ENCODE measurements at regions not wholly inside any gene's neighbourhood (a gene's known extent, or its start where the extent isn't known, plus 50 kb on each side); places are given as distances from the start of the nearest gene placed in this dataset.

DNA sequence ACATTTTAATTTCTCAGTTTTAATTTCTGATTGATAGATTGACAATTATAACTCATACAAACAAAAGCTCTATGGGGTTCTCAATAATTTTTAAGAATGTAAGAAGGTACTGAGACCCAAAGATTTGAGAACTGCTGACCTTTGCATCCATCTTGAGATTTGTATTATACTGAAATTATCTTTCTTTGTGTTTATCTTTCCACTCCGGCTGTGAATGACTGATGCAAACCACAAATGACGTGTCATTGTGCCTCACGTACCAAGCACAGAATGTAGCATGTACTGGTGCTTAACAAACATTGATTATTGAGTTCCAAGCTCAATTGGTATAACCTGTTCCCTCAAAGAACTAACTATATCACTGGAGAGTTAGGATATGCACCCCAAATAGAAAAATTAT lies 152.1 kb upstream of the SMLR1 start:
- Histone ChIP-seq H3K4me1 (ENCODE audit: insufficient read depth, low read length) (peaks cover 9% of the 10 kb centered on the region), H3K4me3 (ENCODE audit: low read length in 2 of 2) (no peak overlapping the region), H3K27me3 (ENCODE audit: insufficient read depth, low read length) (no peaks in the 10 kb centered on the region), H3K9me3 (ENCODE audit: control insufficient read depth in 1 of 2, low read length in 2 of 2) (no peaks in the 10 kb centered on the region), H3K27ac (ENCODE audit: low read depth, low read length) (no peak overlapping the region), H3K36me3 (ENCODE audit: insufficient read depth, low read length) (no peaks in the 10 kb centered on the region)
- no peak overlapping the region for H3K4me3 Mint-ChIP-seq
- peak in 2 of 5 donors; percentile 9 for DNase-seq
- H3K27ac Mint-ChIP-seq: no peak overlapping the region
- H3K36me3 Mint-ChIP-seq: no peaks in the 10 kb centered on the region
- CTCF ChIA-PET (ENCODE audit: partially characterized antibody): interaction anchor here (0.8 kb wide), 1 partner anchor 9 kb away, joined by 3 read pairs; no protein-coding TSS in a partner anchor
- peaks cover 4 to 17% (median 9%) of the 10 kb centered on the region in 4 donors for H3K4me1 Mint-ChIP-seq
- peaks cover 2 to 27% (median 17%) of the 10 kb centered on the region in 8 donors for H3K9me3 Mint-ChIP-seq
- POLR2A ChIA-PET (ENCODE audit: partially characterized antibody): no interaction called here
- H3K27me3 Mint-ChIP-seq: no peaks in the 10 kb centered on the region
- intact Hi-C loops (cut with micrococcal nuclease): no loop called here

DNA sequence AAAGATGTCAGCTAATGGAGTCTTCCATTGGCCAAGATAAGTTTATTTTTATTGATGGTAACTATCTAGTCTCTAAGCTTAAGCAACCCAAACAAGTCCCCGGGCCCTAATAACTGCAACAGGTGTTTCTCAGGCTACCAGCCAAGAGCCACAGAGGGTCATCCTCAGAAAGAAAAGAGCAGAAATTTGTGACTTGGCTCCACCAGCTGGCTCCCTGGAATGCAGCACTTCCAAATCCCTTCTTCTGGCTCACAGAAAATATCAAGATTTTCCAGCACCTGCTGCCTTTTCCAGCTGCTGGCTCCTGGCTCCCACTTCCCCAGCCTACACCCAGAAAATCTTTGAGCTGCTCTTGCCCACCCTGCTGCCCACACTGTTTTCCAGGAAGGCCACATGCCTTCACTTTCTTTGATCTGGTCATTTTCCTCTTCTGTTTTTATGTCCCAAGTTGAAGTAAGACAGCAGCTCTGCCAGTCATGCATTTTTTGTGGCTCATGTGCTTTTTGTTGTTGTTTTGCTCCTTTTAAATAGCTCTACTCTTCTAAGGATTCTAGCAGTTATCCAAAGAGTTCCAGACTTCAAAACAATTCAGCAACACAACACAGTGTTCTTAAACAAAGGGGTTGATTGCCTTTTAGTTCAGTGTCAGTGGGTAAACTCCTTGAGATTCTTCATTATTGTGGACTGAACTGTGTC lies 151.0 kb upstream of the SMLR1 start:
- H3K27ac Mint-ChIP-seq: peak overlapping the region in 3 of 7 donors; percentile 5 to 65 (median 10)
- H3K4me3 Mint-ChIP-seq: peak overlapping the region in 1 of 8 donors; percentile 33

DNA sequence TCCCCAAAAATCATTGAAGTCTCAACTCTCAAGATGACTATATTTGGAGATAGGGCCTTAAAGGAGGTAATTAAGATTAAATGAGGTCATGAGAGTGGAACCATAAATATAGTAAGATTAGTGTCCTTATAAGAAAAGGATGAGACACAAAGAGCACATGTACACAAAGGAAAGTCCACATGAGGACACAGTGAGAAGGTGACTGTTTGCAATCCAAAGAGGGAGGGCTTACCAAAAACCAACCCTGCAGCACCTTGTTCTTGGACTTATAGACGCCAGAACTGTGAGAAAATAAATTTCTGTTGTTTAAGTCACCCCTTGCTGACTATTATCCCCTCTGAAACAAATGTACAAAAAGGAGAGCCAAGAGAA lies 150.4 kb upstream of the SMLR1 start:
- no peaks in the 10 kb centered on the region for H3K27me3 Mint-ChIP-seq

More for the DNA sequence above, 151.0 kb upstream of the SMLR1 start:
- no peaks in the 10 kb centered on the region for H3K9me3 ChIP-seq (ENCODE audit: control insufficient read depth in 1 of 2, low read length in 2 of 2)
- POLR2A ChIA-PET (ENCODE audit: partially characterized antibody): no interaction called here
- H3K4me1 ChIP-seq (ENCODE audit: insufficient read depth, low read length): peaks cover 9% of the 10 kb centered on the region
- Mint-ChIP-seq H3K4me1 (peaks cover 4 to 17% (median 9%) of the 10 kb centered on the region in 4 donors), H3K9me3 (peaks cover 2 to 27% (median 17%) of the 10 kb centered on the region in 8 donors), H3K36me3 (no peaks in the 10 kb centered on the region), H3K27me3 (no peaks in the 10 kb centered on the region)
- intact Hi-C loops (cut with micrococcal nuclease): no loop called here
- no peaks in the 10 kb centered on the region for H3K36me3 ChIP-seq (ENCODE audit: insufficient read depth, low read length)
- H3K4me3 ChIP-seq (ENCODE audit: low read length in 2 of 2): no peak overlapping the region
- no peaks in the 10 kb centered on the region for H3K27me3 ChIP-seq (ENCODE audit: insufficient read depth, low read length)
- H3K27ac ChIP-seq (ENCODE audit: low read depth, low read length): no peak overlapping the region
- CTCF ChIA-PET (ENCODE audit: partially characterized antibody): interaction anchor here (0.6 to 1.5 kb wide), 5 partner anchors 10 to 477 kb away, joined by 3 to 5 read pairs (median 3); no protein-coding TSS in a partner anchor
- no peak for DNase-seq

DNA sequence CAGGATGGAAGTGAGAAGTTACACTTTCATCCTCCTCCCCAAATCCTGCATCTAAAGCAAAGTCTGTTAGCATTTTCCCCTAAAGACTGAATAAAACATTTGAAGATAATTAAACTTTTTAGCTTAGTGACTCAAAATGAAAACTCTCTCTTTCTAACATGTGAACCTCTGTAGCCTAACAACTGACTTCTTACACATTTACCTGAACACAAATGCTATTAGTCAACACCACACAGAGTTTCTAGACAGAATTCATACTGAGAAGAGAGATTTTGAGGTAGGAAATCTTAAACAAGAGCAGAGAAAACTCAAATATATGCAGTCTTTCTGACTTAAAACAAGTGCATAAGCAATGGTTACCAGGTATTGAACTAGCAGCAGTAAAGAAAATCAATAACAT lies 149.9 kb upstream of the SMLR1 start:
- DNase-seq: no peak
- H3K9me3 ChIP-seq (ENCODE audit: control insufficient read depth in 1 of 2, low read length in 2 of 2): no peaks in the 10 kb centered on the region
- intact Hi-C loops (cut with micrococcal nuclease): no loop called here
- no peak overlapping the region for H3K27ac ChIP-seq (ENCODE audit: low read depth, low read length)
- H3K27me3 ChIP-seq (ENCODE audit: insufficient read depth, low read length): no peaks in the 10 kb centered on the region
- Mint-ChIP-seq H3K27me3 (no peaks in the 10 kb centered on the region), H3K4me1 (peaks cover 4 to 17% (median 9%) of the 10 kb centered on the region in 4 donors), H3K27ac (no peak overlapping the region), H3K4me3 (no peak overlapping the region), H3K36me3 (no peaks in the 10 kb centered on the region), H3K9me3 (peaks cover 2 to 27% (median 17%) of the 10 kb centered on the region in 8 donors)
- H3K4me3 ChIP-seq (ENCODE audit: low read length in 2 of 2): no peak overlapping the region
- ChIA-PET CTCF (ENCODE audit: partially characterized antibody) (no interaction called here), POLR2A (ENCODE audit: partially characterized antibody) (no interaction called here)
- H3K4me1 ChIP-seq (ENCODE audit: insufficient read depth, low read length): peaks cover 9% of the 10 kb centered on the region
- H3K36me3 ChIP-seq (ENCODE audit: insufficient read depth, low read length): no peaks in the 10 kb centered on the region

More for the DNA sequence above, 150.4 kb upstream of the SMLR1 start:
- Mint-ChIP-seq H3K4me3 (no peak overlapping the region), H3K9me3 (peaks cover 2 to 27% (median 17%) of the 10 kb centered on the region in 8 donors), H3K27ac (no peak overlapping the region), H3K4me1 (peaks cover 4 to 17% (median 9%) of the 10 kb centered on the region in 4 donors), H3K36me3 (no peaks in the 10 kb centered on the region)
- POLR2A ChIA-PET (ENCODE audit: partially characterized antibody): no interaction called here
- no peaks in the 10 kb centered on the region for H3K27me3 ChIP-seq (ENCODE audit: insufficient read depth, low read length)
- peaks cover 9% of the 10 kb centered on the region for H3K4me1 ChIP-seq (ENCODE audit: insufficient read depth, low read length)
- CTCF ChIA-PET (ENCODE audit: partially characterized antibody): interaction anchor here (1.5 kb wide), 1 partner anchor 295 kb away, joined by 5 read pairs; no protein-coding TSS in a partner anchor
- H3K4me3 ChIP-seq (ENCODE audit: low read length in 2 of 2): no peak overlapping the region
- no peaks in the 10 kb centered on the region for H3K36me3 ChIP-seq (ENCODE audit: insufficient read depth, low read length)
- H3K9me3 ChIP-seq (ENCODE audit: control insufficient read depth in 1 of 2, low read length in 2 of 2): no peaks in the 10 kb centered on the region
- H3K27ac ChIP-seq (ENCODE audit: low read depth, low read length): no peak overlapping the region
- intact Hi-C loops (cut with micrococcal nuclease): no loop called here
- no peak for DNase-seq

DNA sequence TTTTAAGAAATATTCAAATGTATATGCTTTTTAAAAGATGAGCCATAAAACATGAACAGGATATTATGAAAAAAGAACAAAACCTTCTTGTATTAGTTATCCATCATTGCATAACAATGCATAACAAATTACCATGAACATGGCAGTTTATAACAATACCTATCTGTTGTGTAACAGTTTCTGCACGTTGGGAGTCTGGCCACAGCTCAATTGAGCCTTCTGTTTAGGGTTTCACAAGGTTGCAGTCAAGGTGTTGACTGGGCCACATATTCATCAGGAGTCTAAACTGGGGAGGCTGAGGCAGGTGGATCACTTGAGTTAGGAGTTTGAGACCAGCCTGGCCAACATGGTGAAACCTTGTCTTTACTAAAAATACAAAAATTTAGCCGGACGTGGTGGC lies 149.4 kb upstream of the SMLR1 start:
- H3K4me3 ChIP-seq (ENCODE audit: low read length in 2 of 2): no peak overlapping the region
- ChIA-PET POLR2A (ENCODE audit: partially characterized antibody) (no interaction called here), CTCF (ENCODE audit: partially characterized antibody) (no interaction called here)
- no peak overlapping the region for H3K27ac Mint-ChIP-seq
- no peaks in the 10 kb centered on the region for H3K36me3 ChIP-seq (ENCODE audit: insufficient read depth, low read length)
- peaks cover 2 to 27% (median 17%) of the 10 kb centered on the region in 8 donors for H3K9me3 Mint-ChIP-seq
- no peak for DNase-seq
- no peaks in the 10 kb centered on the region for H3K27me3 ChIP-seq (ENCODE audit: insufficient read depth, low read length)
- no peak overlapping the region for H3K4me3 Mint-ChIP-seq
- H3K27ac ChIP-seq (ENCODE audit: low read depth, low read length): no peak overlapping the region
- H3K9me3 ChIP-seq (ENCODE audit: control insufficient read depth in 1 of 2, low read length in 2 of 2): no peaks in the 10 kb centered on the region
- H3K27me3 Mint-ChIP-seq: no peaks in the 10 kb centered on the region
- peaks cover 9% of the 10 kb centered on the region for H3K4me1 ChIP-seq (ENCODE audit: insufficient read depth, low read length)
- H3K36me3 Mint-ChIP-seq: no peaks in the 10 kb centered on the region
- peaks cover 4 to 17% (median 9%) of the 10 kb centered on the region in 4 donors for H3K4me1 Mint-ChIP-seq
- intact Hi-C loops (cut with micrococcal nuclease): no loop called here

DNA sequence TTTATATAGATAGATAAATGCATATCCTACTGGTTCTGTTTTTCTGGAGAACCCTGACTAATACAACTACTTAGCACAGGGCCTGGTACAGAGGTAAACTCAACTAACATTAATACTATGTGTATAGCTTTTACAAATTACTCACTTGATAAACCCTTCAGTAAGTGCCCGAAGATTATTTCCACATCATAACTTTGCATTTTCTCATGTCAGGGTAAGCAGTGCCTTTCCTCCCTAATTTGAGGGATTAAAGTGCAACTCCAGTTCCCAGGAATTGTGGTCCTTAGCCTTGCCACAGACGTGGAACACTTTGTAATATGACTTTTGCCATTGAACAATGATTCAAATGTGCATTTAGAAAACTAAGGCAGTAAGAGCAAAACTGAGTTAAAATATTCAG lies 147.5 kb upstream of the SMLR1 start:
- no peak overlapping the region for H3K4me3 Mint-ChIP-seq
- no peak overlapping the region for H3K27ac Mint-ChIP-seq
- Histone ChIP-seq H3K27me3 (ENCODE audit: insufficient read depth, low read length) (no peaks in the 10 kb centered on the region), H3K4me3 (ENCODE audit: low read length in 2 of 2) (no peak overlapping the region), H3K36me3 (ENCODE audit: insufficient read depth, low read length) (no peaks in the 10 kb centered on the region), H3K27ac (ENCODE audit: low read depth, low read length) (no peak overlapping the region), H3K4me1 (ENCODE audit: insufficient read depth, low read length) (peaks cover 9% of the 10 kb centered on the region), H3K9me3 (ENCODE audit: control insufficient read depth in 1 of 2, low read length in 2 of 2) (no peaks in the 10 kb centered on the region)
- intact Hi-C loops (cut with micrococcal nuclease): no loop called here
- POLR2A ChIA-PET (ENCODE audit: partially characterized antibody): no interaction called here
- DNase-seq: no peak
- peaks cover 2 to 27% (median 17%) of the 10 kb centered on the region in 8 donors for H3K9me3 Mint-ChIP-seq
- H3K36me3 Mint-ChIP-seq: no peaks in the 10 kb centered on the region
- CTCF ChIA-PET (ENCODE audit: partially characterized antibody): no interaction called here
- H3K4me1 Mint-ChIP-seq: peaks cover 4 to 17% (median 9%) of the 10 kb centered on the region in 4 donors
- H3K27me3 Mint-ChIP-seq: no peaks in the 10 kb centered on the region

DNA sequence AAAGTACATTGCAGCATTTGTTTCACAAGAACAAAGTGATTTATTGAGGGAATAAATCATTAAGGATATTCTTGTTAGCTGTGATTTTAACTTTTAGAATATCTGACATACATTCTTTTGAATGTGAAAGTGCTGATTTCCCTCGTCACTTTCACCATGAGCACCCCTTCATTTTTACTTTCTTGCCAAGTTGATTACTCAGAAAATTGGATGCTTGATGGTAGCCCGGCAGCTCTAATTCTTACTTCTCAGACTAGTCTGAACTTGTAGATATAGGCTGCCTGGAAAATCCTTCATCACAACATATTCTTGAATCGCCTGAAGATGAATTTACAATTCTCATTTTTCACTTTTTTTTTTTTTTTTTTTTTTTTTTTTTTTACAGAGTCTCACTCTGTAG lies 147.1 kb upstream of the SMLR1 start:
- Mint-ChIP-seq H3K4me3 (no peak overlapping the region), H3K27me3 (no peaks in the 10 kb centered on the region), H3K9me3 (peaks cover 2 to 27% (median 17%) of the 10 kb centered on the region in 8 donors), H3K27ac (no peak overlapping the region), H3K36me3 (no peaks in the 10 kb centered on the region), H3K4me1 (peaks cover 4 to 16% (median 7%) of the 10 kb centered on the region in 4 donors)
- H3K4me1 ChIP-seq (ENCODE audit: insufficient read depth, low read length): peaks cover 8% of the 10 kb centered on the region
- POLR2A ChIA-PET (ENCODE audit: partially characterized antibody): no interaction called here
- no peak overlapping the region for H3K4me3 ChIP-seq (ENCODE audit: low read length in 2 of 2)
- intact Hi-C loops (cut with micrococcal nuclease): no loop called here
- no peaks in the 10 kb centered on the region for H3K27me3 ChIP-seq (ENCODE audit: insufficient read depth, low read length)
- no peak overlapping the region for H3K27ac ChIP-seq (ENCODE audit: low read depth, low read length)
- H3K36me3 ChIP-seq (ENCODE audit: insufficient read depth, low read length): no peaks in the 10 kb centered on the region
- no peaks in the 10 kb centered on the region for H3K9me3 ChIP-seq (ENCODE audit: control insufficient read depth in 1 of 2, low read length in 2 of 2)
- CTCF ChIA-PET (ENCODE audit: partially characterized antibody): no interaction called here
- DNase-seq: no peak
